NCI-H2107 (cell line): ENCODE measurements at regions not wholly inside any gene's neighbourhood (a gene's known extent, or its start where the extent isn't known, plus 50 kb on each side); places are given as distances from the start of the nearest gene placed in this dataset.

Experiments
- DNase-seq: peaks from one replicate; lab custom pipeline; 2025; lab: John Stamatoyannopoulos, UW

GRCh38 chr4:163622379-163623035, 128.0 kb downstream of the TMA16 start:
- no peak for DNase-seq

GRCh38 chr4:163623787-163624186, 129.3 kb downstream of the TMA16 start:
- no peak for DNase-seq

GRCh38 chr4:163624727-163625126, 130.2 kb downstream of the TMA16 start:
- DNase-seq: no peak

- no peak for DNase-seq
Observed at GRCh38 chr4:163631288-163631687, 136.8 kb downstream of the TMA16 start.

- DNase-seq: no peak
Observed at GRCh38 chr4:163638909-163639308, 144.4 kb downstream of the TMA16 start.

GRCh38 chr4:163649557-163650091, 155.1 kb downstream of the TMA16 start:
- no peak for DNase-seq

GRCh38 chr4:163651761-163652160, 157.3 kb downstream of the TMA16 start:
- DNase-seq: no peak

- DNase-seq: no peak
Observed at GRCh38 chr4:163654621-163655020, 160.1 kb downstream of the TMA16 start.

GRCh38 chr4:163660636-163661035, 166.1 kb downstream of the TMA16 start:
- no peak for DNase-seq

- no peak for DNase-seq
Observed at GRCh38 chr4:163662768-163663167, 168.3 kb downstream of the TMA16 start.

- no peak for DNase-seq
Observed at GRCh38 chr4:163663454-163664225, 169.2 kb downstream of the TMA16 start.

GRCh38 chr4:163665101-163665500, 170.6 kb downstream of the TMA16 start:
- DNase-seq: no peak

- DNase-seq: no peak
Observed at GRCh38 chr4:163665521-163666331, 171.2 kb downstream of the TMA16 start.

- DNase-seq: no peak
Observed at GRCh38 chr4:163666332-163666873, 171.9 kb downstream of the TMA16 start.

GRCh38 chr4:163672751-163673150, 178.3 kb downstream of the TMA16 start:
- DNase-seq: no peak

GRCh38 chr4:163673848-163674697, 179.6 kb downstream of the TMA16 start:
- DNase-seq: no peak

GRCh38 chr4:163679189-163679588, 184.7 kb downstream of the TMA16 start:
- no peak for DNase-seq

GRCh38 chr4:163680386-163681098, 186.1 kb downstream of the TMA16 start:
- no peak for DNase-seq

GRCh38 chr4:163681208-163681821, 186.8 kb downstream of the TMA16 start:
- DNase-seq: no peak

GRCh38 chr4:163688856-163689255, 194.4 kb downstream of the TMA16 start:
- no peak for DNase-seq
